PC-3 (cell line): ENCODE measurements at regions not wholly inside any gene's neighbourhood (a gene's known extent, or its start where the extent isn't known, plus 50 kb on each side); places are given as distances from the start of the nearest gene placed in this dataset.

Source experiments
- ATAC-seq: fragments of 200-7000 bp; cut with Tn5 transposase; 2 replicates; pipeline ENCODE4 v1.9.1; 2020; ENCODE audit warnings: mild to moderate bottlenecking, moderate library complexity
- BruUV-seq: library from RNA; stranded (reverse); fragments of 400-500 nt; replicated peaks from 2 replicates; lab custom pipeline; 2021; lab: Mats Ljungman, UMichigan
- CTCF ChIA-PET: fragments of 300-600 bp; sonication (Branson Sonifier 250); formaldehyde crosslinking; loops from one replicate; lab custom pipeline; 2022; ENCODE audit warnings: antibody characterized with exemption; lab: Charles Lee
- POLR2A ChIA-PET: fragments of 300-600 bp; sonication (Branson Sonifier 250); formaldehyde crosslinking; loops from one replicate; lab custom pipeline; 2022; ENCODE audit warnings: antibody characterized with exemption; ENCODE audit not compliant: unreplicated experiment; lab: Charles Lee
- DNase-seq: peaks from one replicate; pipeline ENCODE4 v3.0.0-alpha.2; 2015
- H2AFZ ChIP-seq: fragments of 300-600 bp; sonication (generic); 2 replicates; pipeline ENCODE4 v1.6.0; 2016; ENCODE audit warnings: antibody characterized with exemption, low read length
- H3F3A ChIP-seq: fragments of 300-600 bp; sonication (generic); one replicate; pipeline ENCODE4 v1.6.0; 2017; ENCODE audit warnings: antibody characterized with exemption, low read length, control low read depth, mild to moderate bottlenecking; ENCODE audit not compliant: unreplicated experiment
- H3K27ac ChIP-seq: fragments of 300-600 bp; sonication (generic); 2 replicates; pipeline ENCODE4 v1.5.1; 2016; ENCODE audit warnings: mild to moderate bottlenecking, low read length
- H3K27me3 ChIP-seq: fragments of 300-600 bp; sonication (generic); 2 replicates; pipeline ENCODE4 v1.6.1; 2016; ENCODE audit warnings: low read length, mixed read lengths
- H3K36me3 ChIP-seq: fragments of 300-600 bp; sonication (generic); 2 replicates; pipeline ENCODE4 v1.6.1; 2016; ENCODE audit warnings: low read depth, mixed run types, low read length, mixed read lengths
- H3K4me1 ChIP-seq: fragments of 300-600 bp; sonication (generic); 2 replicates; pipeline ENCODE4 v1.5.1; 2016; ENCODE audit warnings: low read length; ENCODE audit not compliant: insufficient read depth
- H3K4me2 ChIP-seq: fragments of 300-600 bp; sonication (generic); 2 replicates; pipeline ENCODE4 v1.6.0; 2016; ENCODE audit warnings: low read length
- H3K4me3 ChIP-seq: fragments of 300-600 bp; sonication (generic); 2 replicates; pipeline ENCODE4 v1.5.1; 2016; ENCODE audit warnings: mild to moderate bottlenecking, low read length, mixed read lengths
- H3K79me2 ChIP-seq: fragments of 300-600 bp; sonication (generic); 2 replicates; pipeline ENCODE4 v1.6.1; 2017; ENCODE audit warnings: low read length, mixed read lengths
- H3K9ac ChIP-seq: fragments of 300-600 bp; sonication (generic); 2 replicates; pipeline ENCODE4 v1.6.0; 2016; ENCODE audit warnings: mild to moderate bottlenecking, low read length
- H3K9me2 ChIP-seq: fragments of 300-600 bp; sonication (generic); replicated peaks from 2 replicates; pipeline ENCODE4 v1.6.1; 2016; ENCODE audit warnings: mixed run types, low read length, mixed read lengths
- H3K9me3 ChIP-seq: fragments of 300-600 bp; sonication (generic); 2 replicates; pipeline ENCODE4 v1.6.1; 2016; ENCODE audit warnings: low read length, mixed read lengths
- H4K20me1 ChIP-seq: fragments of 300-600 bp; sonication (generic); 2 replicates; pipeline ENCODE4 v1.6.1; 2016; ENCODE audit warnings: low read length, mixed read lengths
- CTCF ChIP-seq: fragments of 300-600 bp; sonication (generic); conservative IDR thresholded peaks from 2 replicates; pipeline ENCODE4 v1.5.1; 2017; ENCODE audit warnings: antibody characterized with exemption, low read depth, mild to moderate bottlenecking, low read length
- EZH2 ChIP-seq: fragments of 300-600 bp; sonication (generic); IDR thresholded peaks from one replicate; pipeline ENCODE4 v1.6.1; 2017; ENCODE audit warnings: antibody characterized with exemption, mild to moderate bottlenecking, low read length; ENCODE audit not compliant: unreplicated experiment
- EZH2phosphoT487 ChIP-seq: fragments of 300-600 bp; sonication (generic); IDR thresholded peaks from 2 replicates; pipeline ENCODE4 v1.6.1; 2018; ENCODE audit warnings: mild to moderate bottlenecking, antibody characterized with exemption, low read length, borderline replicate concordance
- intact Hi-C: fragments of 100-400 bp; cut with micrococcal nuclease; formaldehyde crosslinking; loops from 2 replicates; pipeline ENCODE4 v1.9.0; 2023

- no peaks in the 10 kb centered on the region for H3K4me1 ChIP-seq
- H3K36me3 ChIP-seq = no peaks in the 10 kb centered on the region
- no peak overlapping the region for H3K4me3 ChIP-seq
- intact Hi-C loops = no loop called here
- POLR2A ChIA-PET = no interaction called here
- no TSS peak for BruUV-seq
- H3K9me3 ChIP-seq = no peaks in the 10 kb centered on the region
- H3K9me2 ChIP-seq = no peaks in the 10 kb centered on the region
- no peaks in the 10 kb centered on the region for H3F3A ChIP-seq
- no peak for TF ChIP-seq EZH2
- TF ChIP-seq CTCF = no peak
- TF ChIP-seq EZH2phosphoT487 = no peak
- no peaks in the 10 kb centered on the region for H4K20me1 ChIP-seq
- H3K27ac ChIP-seq = no peak overlapping the region
- peaks cover 24% of the 10 kb centered on the region for H3K27me3 ChIP-seq
- CTCF ChIA-PET = no interaction called here
- no peak overlapping the region for H2AFZ ChIP-seq
- no peak overlapping the region for H3K9ac ChIP-seq
- DNase-seq = no peak
- no peak overlapping the region for H3K4me2 ChIP-seq
- no peak for ATAC-seq
- no peaks in the 10 kb centered on the region for H3K79me2 ChIP-seq
Measured at GRCh38 chr11:69575296-69576068, 65.5 kb upstream of the CCND1 start.

- TF ChIP-seq EZH2phosphoT487 = no peak
Measured at GRCh38 chr11:69576069-69576782, 64.7 kb upstream of the CCND1 start.

GRCh38 chr11:69578167-69578566 is 62.8 kb upstream of the CCND1 start:
- no peaks in the 10 kb centered on the region for H3K36me3 ChIP-seq
- H3K9ac ChIP-seq = no peak overlapping the region
- ChIA-PET POLR2A (no interaction called here), CTCF (no interaction called here)
- TF ChIP-seq EZH2 = no peak
- no peak for TF ChIP-seq EZH2phosphoT487
- TF ChIP-seq CTCF = no peak
- no peak overlapping the region for H3K4me2 ChIP-seq
- H3F3A ChIP-seq = no peaks in the 10 kb centered on the region
- no peak for ATAC-seq
- no peak overlapping the region for H2AFZ ChIP-seq
- H3K79me2 ChIP-seq = no peaks in the 10 kb centered on the region
- H3K9me2 ChIP-seq = no peaks in the 10 kb centered on the region
- intact Hi-C loops = no loop called here
- no peaks in the 10 kb centered on the region for H3K9me3 ChIP-seq
- no peak overlapping the region for H3K4me3 ChIP-seq
- H4K20me1 ChIP-seq = no peaks in the 10 kb centered on the region
- no peaks in the 10 kb centered on the region for H3K4me1 ChIP-seq
- H3K27ac ChIP-seq = no peak overlapping the region
- peaks cover 24% of the 10 kb centered on the region for H3K27me3 ChIP-seq
- no TSS peak for BruUV-seq
- DNase-seq = no peak

More at GRCh38 chr11:69576069-69576782, 64.7 kb upstream of the CCND1 start:
- Histone ChIP-seq H3K4me1 (no peaks in the 10 kb centered on the region), H3K9me2 (no peaks in the 10 kb centered on the region), H3K79me2 (no peaks in the 10 kb centered on the region), H3K4me3 (no peak overlapping the region), H3K4me2 (no peak overlapping the region), H3K9ac (no peak overlapping the region), H3K27me3 (peaks cover 24% of the 10 kb centered on the region), H3K9me3 (no peaks in the 10 kb centered on the region), H3K36me3 (no peaks in the 10 kb centered on the region), H3K27ac (no peak overlapping the region), H2AFZ (no peak overlapping the region), H4K20me1 (no peaks in the 10 kb centered on the region), H3F3A (no peaks in the 10 kb centered on the region)
- BruUV-seq = no TSS peak
- ChIA-PET POLR2A (no interaction called here), CTCF (no interaction called here)
- DNase-seq = no peak
- no peak for ATAC-seq
- intact Hi-C loops = no loop called here
